ENCODE measurements at regions not wholly inside any gene's neighbourhood (a gene's known extent, or its start where the extent isn't known, plus 50 kb on each side); places are given as distances from the start of the nearest gene placed in this dataset.

GRCh38 chrX:100085846-100086245 lies 324.2 kb downstream of the PCDH19 start:
- H3K27me3 ChIP-seq (ENCODE audit: low read depth, low read length) = no peaks in the 10 kb centered on the region
- no peak overlapping the region for H3K4me3 ChIP-seq (ENCODE audit: low read length)
- H3K9ac ChIP-seq (ENCODE audit: low read length) = no peak overlapping the region
- H2AFZ ChIP-seq (ENCODE audit: low read depth, low read length) = no peak overlapping the region
- H3K9me3 ChIP-seq (ENCODE audit: insufficient read depth, low read length) = no peaks in the 10 kb centered on the region
- no peaks in the 10 kb centered on the region for H3K79me2 ChIP-seq (ENCODE audit: low read length)
- H3K4me2 ChIP-seq (ENCODE audit: low read length) = no peak overlapping the region
- no peak overlapping the region for H3K27ac ChIP-seq (ENCODE audit: low read length)
- H3K36me3 ChIP-seq (replicated peaks; ENCODE audit: low read depth, low read length) = no peaks in the 10 kb centered on the region
- H4K20me1 ChIP-seq (ENCODE audit: insufficient read depth, low read length) = no peaks in the 10 kb centered on the region
- TF ChIP-seq EZH2phosphoT487 (IDR thresholded peaks at IDR 0.05; ENCODE audit: low read depth) = no peak
- no peak for TF ChIP-seq CTCF (IDR thresholded peaks at IDR 0.05; ENCODE audit: low read depth, low read length)
- H3K4me1 ChIP-seq (ENCODE audit: low read length) = no peaks in the 10 kb centered on the region

- Histone ChIP-seq H3K9ac (ENCODE audit: low read length) (no peak overlapping the region), H2AFZ (ENCODE audit: low read depth, low read length) (no peak overlapping the region), H3K27ac (ENCODE audit: low read length) (no peak overlapping the region), H3K4me3 (ENCODE audit: low read length) (no peak overlapping the region), H3K36me3 (replicated peaks; ENCODE audit: low read depth, low read length) (no peaks in the 10 kb centered on the region), H3K27me3 (ENCODE audit: low read depth, low read length) (no peaks in the 10 kb centered on the region), H4K20me1 (ENCODE audit: insufficient read depth, low read length) (no peaks in the 10 kb centered on the region), H3K4me2 (ENCODE audit: low read length) (no peak overlapping the region), H3K79me2 (ENCODE audit: low read length) (no peaks in the 10 kb centered on the region), H3K4me1 (ENCODE audit: low read length) (no peaks in the 10 kb centered on the region), H3K9me3 (ENCODE audit: insufficient read depth, low read length) (no peaks in the 10 kb centered on the region)
- TF ChIP-seq CTCF (IDR thresholded peaks at IDR 0.05; ENCODE audit: low read depth, low read length) (no peak), EZH2phosphoT487 (IDR thresholded peaks at IDR 0.05; ENCODE audit: low read depth) (no peak)
Observed at GRCh38 chrX:100083211-100083610, 326.9 kb downstream of the PCDH19 start.

GRCh38 chrX:100081503-100081902 lies 328.6 kb downstream of the PCDH19 start:
- no peaks in the 10 kb centered on the region for H3K79me2 ChIP-seq (ENCODE audit: low read length)
- no peaks in the 10 kb centered on the region for H3K9me3 ChIP-seq (ENCODE audit: insufficient read depth, low read length)
- no peak overlapping the region for H3K27ac ChIP-seq (ENCODE audit: low read length)
- H3K9ac ChIP-seq (ENCODE audit: low read length) = no peak overlapping the region
- no peak overlapping the region for H3K4me2 ChIP-seq (ENCODE audit: low read length)
- no peaks in the 10 kb centered on the region for H3K4me1 ChIP-seq (ENCODE audit: low read length)
- no peaks in the 10 kb centered on the region for H3K36me3 ChIP-seq (replicated peaks; ENCODE audit: low read depth, low read length)
- no peaks in the 10 kb centered on the region for H3K27me3 ChIP-seq (ENCODE audit: low read depth, low read length)
- TF ChIP-seq EZH2phosphoT487 (IDR thresholded peaks at IDR 0.05; ENCODE audit: low read depth) (no peak), CTCF (IDR thresholded peaks at IDR 0.05; ENCODE audit: low read depth, low read length) (no peak)
- no peak overlapping the region for H2AFZ ChIP-seq (ENCODE audit: low read depth, low read length)
- H3K4me3 ChIP-seq (ENCODE audit: low read length) = no peak overlapping the region
- no peaks in the 10 kb centered on the region for H4K20me1 ChIP-seq (ENCODE audit: insufficient read depth, low read length)

- no peak overlapping the region for H3K4me3 ChIP-seq (ENCODE audit: low read length)
- no peak for TF ChIP-seq EZH2phosphoT487 (IDR thresholded peaks at IDR 0.05; ENCODE audit: low read depth)
- TF ChIP-seq CTCF (IDR thresholded peaks at IDR 0.05; ENCODE audit: low read depth, low read length) = peak; percentile 39
Observed at GRCh38 chrX:100076031-100076430, 334.0 kb downstream of the PCDH19 start.

More at GRCh38 chrX:100076031-100076430, 334.0 kb downstream of the PCDH19 start:
- Histone ChIP-seq H2AFZ (ENCODE audit: low read depth, low read length) (no peak overlapping the region), H3K9ac (ENCODE audit: low read length) (no peak overlapping the region), H3K9me3 (ENCODE audit: insufficient read depth, low read length) (no peaks in the 10 kb centered on the region), H3K27me3 (ENCODE audit: low read depth, low read length) (no peaks in the 10 kb centered on the region), H4K20me1 (ENCODE audit: insufficient read depth, low read length) (no peaks in the 10 kb centered on the region), H3K4me2 (ENCODE audit: low read length) (no peak overlapping the region), H3K79me2 (ENCODE audit: low read length) (no peaks in the 10 kb centered on the region), H3K27ac (ENCODE audit: low read length) (no peak overlapping the region), H3K36me3 (replicated peaks; ENCODE audit: low read depth, low read length) (no peaks in the 10 kb centered on the region), H3K4me1 (ENCODE audit: low read length) (peaks cover under 1% of the 10 kb centered on the region; the same call in 1 of the 2 replicates)

Measured in OCI-LY3 (cell line).